K562 (cell line): ENCODE measurements at regions not wholly inside any gene's neighbourhood (a gene's known extent, or its start where the extent isn't known, plus 50 kb on each side); places are given as distances from the start of the nearest gene placed in this dataset.

ENCODE experiments used
- ATAC-seq: fragments of 200-7000 bp; cut with Tn5 transposase; 3 replicates; pipeline ENCODE4 v1.9.1; 2020; ENCODE audit warnings: moderate library complexity
- BruUV-seq: library from RNA; stranded (reverse); fragments of 400-500 nt; replicated peaks from 2 replicates; lab custom pipeline; 2021; lab: Mats Ljungman, UMichigan
- CTCF ChIA-PET: fragments of 300-600 bp; formaldehyde crosslinking; extraction: SDS; loops from one replicate; lab custom pipeline; 2021; ENCODE audit warnings: low intra/inter-chr PET ratio; lab: Yijun Ruan, JAX
- POLR2A ChIA-PET: fragments of 300-600, 350-650 bp; sonication (Branson Sonifier 250); formaldehyde crosslinking; extraction: SDS; loops from one replicate; lab custom pipeline; 2021; ENCODE audit warnings: antibody characterized with exemption, inconsistent platforms; lab: Yijun Ruan, JAX
- DNase-seq, 4 experiments: peaks; one replicate each; pipeline versions ENCODE4 v3.0.0 to v3.0.0-alpha.2; 2011 to 2018; ENCODE audit warnings: low spot score in 3 of 4, mixed read lengths in 3 of 4; ENCODE audit errors: extremely low read depth in 1 of 4
- FAIRE-seq: peaks from 2 replicates; lab custom pipeline; 2011; peaks lifted over from hg19 to GRCh38; lab: Jason Lieb, UNC
- H2AFZ ChIP-seq: 2 replicates; pipeline ENCODE4 v1.6.0; 2011; ENCODE audit warnings: low read depth, low read length, control low read depth, inconsistent platforms
- H3K27ac ChIP-seq: fragments of 200-600 bp; 3 replicates; pipeline ENCODE4 v1.8.0; 2011; ENCODE audit warnings: low read depth, mild to moderate bottlenecking, control low read depth, inconsistent platforms, low read length, moderate library complexity, mixed read lengths; ENCODE audit errors: extremely low read depth
- H3K27me3 ChIP-seq, 2 experiments: fragments of 300-600 bp in 1 of 2; 2 replicates in 1 of 2; 3 replicates in 1 of 2; pipeline versions ENCODE4 v1.6.0 to v1.8.0; 2011; ENCODE audit warnings: inconsistent platforms in 2 of 2, low read length in 2 of 2, mild to moderate bottlenecking in 1 of 2, mixed read lengths in 1 of 2, moderate library complexity in 1 of 2; ENCODE audit not compliant: control insufficient read depth in 2 of 2, insufficient read depth in 2 of 2
- H3K36me3 ChIP-seq: fragments of 300-600 bp; 3 replicates; pipeline ENCODE4 v1.8.0; 2011; ENCODE audit warnings: mild to moderate bottlenecking, low read length, inconsistent platforms; ENCODE audit not compliant: control insufficient read depth, insufficient read depth
- H3K4me1 ChIP-seq, 2 experiments: fragments of 200-600 bp in 1 of 2; replicated peaks in 1 of 2; 2 replicates in 1 of 2; 3 replicates in 1 of 2; pipeline versions ENCODE4 v1.5.1 to v1.8.0; 2011; ENCODE audit warnings: inconsistent platforms in 2 of 2, low read length in 2 of 2, mild to moderate bottlenecking in 1 of 2, mixed read lengths in 1 of 2, moderate library complexity in 1 of 2; ENCODE audit not compliant: control insufficient read depth in 2 of 2, insufficient read depth in 2 of 2
- H3K4me2 ChIP-seq: 2 replicates; pipeline ENCODE4 v1.6.1; 2011; ENCODE audit warnings: low read length, control low read depth, inconsistent platforms, mixed read lengths; ENCODE audit not compliant: insufficient read depth
- H3K4me3 ChIP-seq: fragments of 200-600 bp; sonication (generic), shearing (Covaris generic); 2 replicates; pipeline ENCODE4 v1.5.1; 2016; ENCODE audit warnings: control low read depth, inconsistent platforms
- H3K79me2 ChIP-seq: fragments of 200-600 bp; 3 replicates; pipeline ENCODE4 v1.8.0; 2011; ENCODE audit warnings: low read length, inconsistent platforms; ENCODE audit not compliant: control insufficient read depth, insufficient read depth
- H3K9ac ChIP-seq, 2 experiments: 2 replicates each; pipeline versions ENCODE4 v1.6.0 to v1.6.1; 2011; ENCODE audit warnings: low read depth in 2 of 2, low read length in 2 of 2, control low read depth in 1 of 2, inconsistent platforms in 1 of 2, mild to moderate bottlenecking in 1 of 2, mixed read lengths in 1 of 2; ENCODE audit not compliant: insufficient read depth in 1 of 2
- H3K9me1 ChIP-seq: one replicate; pipeline ENCODE4 v1.6.0; 2011; ENCODE audit warnings: inconsistent platforms, mild to moderate bottlenecking, low read length, moderate library complexity; ENCODE audit not compliant: control insufficient read depth, insufficient read depth
- H3K9me3 ChIP-seq: replicated peaks from 2 replicates; pipeline ENCODE4 v1.5.1; 2011; ENCODE audit warnings: low read depth, low read length, inconsistent platforms; ENCODE audit not compliant: control insufficient read depth, insufficient read depth
- H4K20me1 ChIP-seq: replicated peaks from 2 replicates; pipeline ENCODE4 v1.6.1; 2011; ENCODE audit warnings: low read length, inconsistent platforms, mixed read lengths; ENCODE audit not compliant: control insufficient read depth, insufficient read depth
- CBX1 ChIP-seq: sonication (generic); IDR thresholded peaks from 2 replicates; pipeline ENCODE4 v1.6.1; 2016; ENCODE audit warnings: antibody characterized with exemption, low read depth, mild to moderate bottlenecking
- HES1 ChIP-seq: fragments of 450-650 bp; IDR thresholded peaks from 2 replicates; pipeline ENCODE4 v1.6.1; 2016; ENCODE audit warnings: low read depth, mild to moderate bottlenecking, moderate library complexity
- HIVEP1 ChIP-seq: fragments of 250-450 bp; sonication (Bioruptor Pico); IDR thresholded peaks from 2 replicates; pipeline ENCODE4 v1.4.0; 2020; ENCODE audit warnings: mild to moderate bottlenecking
- MECOM ChIP-seq: fragments of 250-450 bp; sonication (Bioruptor Pico); IDR thresholded peaks from 2 replicates; pipeline ENCODE4 v1.8.0; 2022; ENCODE audit warnings: inconsistent platforms
- MLLT1 ChIP-seq, 2 experiments: fragments of 450-650 bp; IDR thresholded peaks; 2 replicates each; pipeline ENCODE4 v1.6.1; 2016
- NFYB ChIP-seq: IDR thresholded peaks from 2 replicates; pipeline ENCODE4 v1.6.1; 2011; ENCODE audit warnings: mild to moderate bottlenecking, moderate library complexity; ENCODE audit not compliant: insufficient read length; ENCODE audit errors: extremely low read depth
- RBM25 ChIP-seq: fragments of 200-400 bp; formaldehyde crosslinking; IDR thresholded peaks from 2 replicates; pipeline ENCODE4 v1.6.1; 2018; ENCODE audit warnings: low read length, low read depth, moderate library complexity; ENCODE audit not compliant: severe bottlenecking
- SRF ChIP-seq, 2 experiments: fragments of 250-450, 450-650 bp in 1 of 2; sonication (Bioruptor Pico) in 1 of 2; sonication (generic) in 1 of 2; formaldehyde crosslinking; IDR thresholded peaks; 2 replicates each; pipeline versions ENCODE4 v1.5.0 to v1.5.1; 2020 to 2022; ENCODE audit warnings: mild to moderate bottlenecking in 1 of 2, missing genetic modification reagents in 1 of 2
- STAT5B ChIP-seq: fragments of 250-450 bp; sonication (Bioruptor Pico); IDR thresholded peaks from 2 replicates; pipeline ENCODE4 v1.8.0; 2021; ENCODE audit warnings: mild to moderate bottlenecking, inconsistent platforms
- ZNF197 ChIP-seq: fragments of 200-800 bp; sonication (Bioruptor generic); IDR thresholded peaks from 2 replicates; pipeline ENCODE4 v1.6.1; 2016; ENCODE audit warnings: low read depth, missing genetic modification characterization, missing compliant biosample characterization
- WGBS: fragments of 100-300 bp; shearing (Covaris generic); methylation state at CpG from one replicate; pipeline ENCODE4 v1.1.6; 2016; ENCODE audit warnings: low coverage, mixed read lengths; ENCODE audit not compliant: insufficient coverage; ENCODE audit errors: missing lambda C conversion rate; 5-methylcytosine and 5-hydroxymethylcytosine counted together
- in situ Hi-C: fragments of 300-500 bp; cut with MboI; formaldehyde crosslinking; loops from 4 replicates; pipeline ENCODE4 v1.15.0; 2018; ENCODE audit warnings: inconsistent platforms, mixed read lengths
- intact Hi-C: fragments of 100-400 bp; cut with micrococcal nuclease; formaldehyde crosslinking; loops from 2 replicates; pipeline ENCODE4 v1.14.2; 2022

GRCh38 chr18:1467461-1467964, 562.8 kb downstream of the ADCYAP1 start:
- Histone ChIP-seq H3K27me3 (no peaks in the 10 kb centered on the region), H3K9me3 (no peaks in the 10 kb centered on the region), H3K4me1 (peaks cover 0 to 9% of the 10 kb centered on the region in 2 experiments; a peak in 3 of 5 replicates), H3K27ac (no peak overlapping the region), H3K36me3 (no peaks in the 10 kb centered on the region), H3K4me2 (no peak overlapping the region), H3K9me1 (no peaks in the 10 kb centered on the region), H3K9ac (no peak overlapping the region), H4K20me1 (no peaks in the 10 kb centered on the region), H2AFZ (no peak overlapping the region), H3K79me2 (no peaks in the 10 kb centered on the region), H3K4me3 (no peak overlapping the region)
- in situ Hi-C loops: no loop called here
- intact Hi-C loops: no loop called here
- WGBS: 33% methylated on average over 5 of the region's 5 CpGs
- CTCF ChIA-PET: no interaction called here
- ATAC-seq: no peak
- TF ChIP-seq ZNF197 (CRISPR knock-in tag) (no peak), MLLT1 (IDR thresholded peaks at IDR 0.05) (no peak), CBX1 (no peak), RBM25 (no peak), STAT5B (CRISPR knock-in tag) (no peak), NFYB (no peak), HIVEP1 (CRISPR knock-in tag) (no peak), SRF (CRISPR knock-in tag; IDR thresholded peaks at IDR 0.05) (no peak), MECOM (no peak), HES1 (no peak)
- DNase-seq: no peak
- POLR2A ChIA-PET: interaction anchor here (1.2 kb wide), 1 partner anchor 25 kb away, joined by 3 read pairs; no protein-coding TSS in a partner anchor
- no peak for FAIRE-seq
- BruUV-seq: no TSS peak
